ENCODE measurements at regions not wholly inside any gene's neighbourhood (a gene's known extent, or its start where the extent isn't known, plus 50 kb on each side); places are given as distances from the start of the nearest gene placed in this dataset.

- DNase-seq (ENCODE audit: low read depth, low spot score) (no peak), FAIRE-seq (no peak), ATAC-seq (no peak)
- Histone ChIP-seq H3K27me3 (replicated peaks in 1 of 2; ENCODE audit: control insufficient read depth in 2 of 2, insufficient read depth in 2 of 2, low read length in 1 of 2) (no peaks in the 10 kb centered on the region), H3K79me2 (ENCODE audit: control insufficient read depth, insufficient read depth, low read length) (no peaks in the 10 kb centered on the region), H2AFZ (ENCODE audit: control insufficient read depth, low read depth, low read length) (no peak overlapping the region), H3K27ac (ENCODE audit: control insufficient read depth, insufficient read depth) (no peak overlapping the region), H3K9ac (ENCODE audit: control insufficient read depth, insufficient read depth, low read length) (no peak overlapping the region), H3K9me3 (replicated peaks; ENCODE audit: control insufficient read depth, insufficient read depth, low read length) (no peaks in the 10 kb centered on the region), H3K4me1 (ENCODE audit: control insufficient read depth, insufficient read depth, low read length) (no peaks in the 10 kb centered on the region), H3K4me3 (no peak overlapping the region), H4K20me1 (ENCODE audit: control insufficient read depth, insufficient read depth) (no peaks in the 10 kb centered on the region), H3K36me3 (ENCODE audit: control insufficient read depth in 2 of 2, insufficient read depth in 2 of 2, low read length in 1 of 2) (no peaks in the 10 kb centered on the region), H3K4me2 (ENCODE audit: control insufficient read depth, insufficient read depth) (no peak overlapping the region)
- ChIA-PET SMC1A (ENCODE audit: uncharacterized antibody, unreplicated experiment) (no interaction called here), CTCF (no interaction called here), RAD21 (ENCODE audit: unreplicated experiment) (no interaction called here), POLR2A (no interaction called here)
- in situ Hi-C loops (cut with MboI): no loop called here
- no TSS peak for BruUV-seq (replicated peaks)
- WGBS (ENCODE audit: insufficient coverage, insufficient replicate concordance, low lambda C conversion rate, missing lambda C conversion rate): 0% methylated on average over 2 of the region's 2 CpGs
- intact Hi-C loops (cut with micrococcal nuclease; ENCODE audit: unreplicated experiment): no loop called here
- TF ChIP-seq IKZF1 (conservative IDR thresholded peaks at IDR 0.05): no peak
- no peak for TF ChIP-seq MEF2B (IDR thresholded peaks at IDR 0.05; ENCODE audit: partially characterized antibody, poor library complexity, severe bottlenecking)
- TF ChIP-seq PRDM15 (CRISPR knock-in tag; IDR thresholded peaks at IDR 0.05): no peak
- TF ChIP-seq NBN (IDR thresholded peaks at IDR 0.05): no peak
- no peak for TF ChIP-seq CBFB (IDR thresholded peaks at IDR 0.05; ENCODE audit: low read depth)
- TF ChIP-seq, protein P1, sequence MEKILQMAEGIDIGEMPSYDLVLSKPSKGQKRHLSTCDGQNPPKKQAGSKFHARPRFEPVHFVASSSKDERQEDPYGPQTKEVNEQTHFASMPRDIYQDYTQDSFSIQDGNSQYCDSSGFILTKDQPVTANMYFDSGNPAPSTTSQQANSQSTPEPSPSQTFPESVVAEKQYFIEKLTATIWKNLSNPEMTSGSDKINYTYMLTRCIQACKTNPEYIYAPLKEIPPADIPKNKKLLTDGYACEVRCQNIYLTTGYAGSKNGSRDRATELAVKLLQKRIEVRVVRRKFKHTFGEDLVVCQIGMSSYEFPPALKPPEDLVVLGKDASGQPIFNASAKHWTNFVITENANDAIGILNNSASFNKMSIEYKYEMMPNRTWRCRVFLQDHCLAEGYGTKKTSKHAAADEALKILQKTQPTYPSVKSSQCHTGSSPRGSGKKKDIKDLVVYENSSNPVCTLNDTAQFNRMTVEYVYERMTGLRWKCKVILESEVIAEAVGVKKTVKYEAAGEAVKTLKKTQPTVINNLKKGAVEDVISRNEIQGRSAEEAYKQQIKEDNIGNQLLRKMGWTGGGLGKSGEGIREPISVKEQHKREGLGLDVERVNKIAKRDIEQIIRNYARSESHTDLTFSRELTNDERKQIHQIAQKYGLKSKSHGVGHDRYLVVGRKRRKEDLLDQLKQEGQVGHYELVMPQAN (conservative IDR thresholded peaks at IDR 0.05): no peak
- TF ChIP-seq MTA2 (IDR thresholded peaks at IDR 0.05; ENCODE audit: low read depth): no peak
- TF ChIP-seq HDAC6 (IDR thresholded peaks at IDR 0.05; ENCODE audit: unreplicated experiment): no peak
- no peak for TF ChIP-seq CBX3 (IDR thresholded peaks at IDR 0.05; ENCODE audit: borderline replicate concordance, low read depth)
- TF ChIP-seq SP1 (IDR thresholded peaks at IDR 0.05; ENCODE audit: low read depth, low read length): no peak
- TF ChIP-seq SIN3A (IDR thresholded peaks at IDR 0.05; ENCODE audit: low read depth, low read length): no peak
- TF ChIP-seq HCFC1 (IDR thresholded peaks at IDR 0.05; ENCODE audit: low read length): no peak
- no peak for TF ChIP-seq IRF4 (IDR thresholded peaks at IDR 0.05; ENCODE audit: low read depth, low read length)
- TF ChIP-seq BACH1 (IDR thresholded peaks at IDR 0.05; ENCODE audit: borderline replicate concordance): no peak
- TF ChIP-seq MLLT1 (IDR thresholded peaks at IDR 0.05): no peak
- TF ChIP-seq, protein P2, sequence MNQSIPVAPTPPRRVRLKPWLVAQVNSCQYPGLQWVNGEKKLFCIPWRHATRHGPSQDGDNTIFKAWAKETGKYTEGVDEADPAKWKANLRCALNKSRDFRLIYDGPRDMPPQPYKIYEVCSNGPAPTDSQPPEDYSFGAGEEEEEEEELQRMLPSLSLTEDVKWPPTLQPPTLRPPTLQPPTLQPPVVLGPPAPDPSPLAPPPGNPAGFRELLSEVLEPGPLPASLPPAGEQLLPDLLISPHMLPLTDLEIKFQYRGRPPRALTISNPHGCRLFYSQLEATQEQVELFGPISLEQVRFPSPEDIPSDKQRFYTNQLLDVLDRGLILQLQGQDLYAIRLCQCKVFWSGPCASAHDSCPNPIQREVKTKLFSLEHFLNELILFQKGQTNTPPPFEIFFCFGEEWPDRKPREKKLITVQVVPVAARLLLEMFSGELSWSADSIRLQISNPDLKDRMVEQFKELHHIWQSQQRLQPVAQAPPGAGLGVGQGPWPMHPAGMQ (IDR thresholded peaks at IDR 0.05; ENCODE audit: borderline replicate concordance): no peak
- TF ChIP-seq ZZZ3 (IDR thresholded peaks at IDR 0.05; ENCODE audit: control insufficient read depth, insufficient read length, low read depth): no peak
- TF ChIP-seq NR2F1 (conservative IDR thresholded peaks at IDR 0.05): no peak
- no peak for TF ChIP-seq POLR2A (IDR thresholded peaks at IDR 0.05; ENCODE audit: low read depth, low read length)
Observed at GRCh38 chr5:8254674-8255073, 385.7 kb downstream of the MTRR start.

All from GM12878 (cell line).